ENCODE measurements at regions not wholly inside any gene's neighbourhood (a gene's known extent, or its start where the extent isn't known, plus 50 kb on each side); places are given as distances from the start of the nearest gene placed in this dataset.
"Not testable (repeated sequence)": the region's sequence is repeated elsewhere in the genome, so short reads cannot be mapped to it uniquely, and the experiment has no call there.

DNA sequence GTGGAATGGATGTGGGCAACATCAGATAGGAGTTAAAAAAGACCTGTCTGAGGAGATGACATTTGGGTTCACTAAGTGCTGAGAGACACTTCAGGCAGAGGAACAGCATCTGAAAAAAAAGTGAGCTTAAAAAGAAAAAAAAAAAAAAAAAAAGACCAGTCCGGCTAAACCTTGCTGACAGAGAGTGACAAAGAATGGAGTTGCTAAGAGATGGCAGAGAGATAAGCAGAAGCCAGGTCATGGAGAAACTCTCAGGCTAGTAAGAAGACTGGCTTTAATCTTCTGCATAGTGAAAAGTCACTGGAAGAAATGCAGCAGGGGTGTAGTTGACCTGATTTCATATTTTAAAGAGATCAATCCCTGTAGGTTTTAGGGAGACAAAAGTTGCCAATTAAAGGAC, 711.1 kb upstream of the SEMA3D start:
- no peak for DNase-seq (ENCODE audit: low read depth)
- no peak for TF ChIP-seq POLR2A (IDR thresholded peaks at IDR 0.05; ENCODE audit: extremely low read depth, insufficient read length)
- TF ChIP-seq, protein P1, sequence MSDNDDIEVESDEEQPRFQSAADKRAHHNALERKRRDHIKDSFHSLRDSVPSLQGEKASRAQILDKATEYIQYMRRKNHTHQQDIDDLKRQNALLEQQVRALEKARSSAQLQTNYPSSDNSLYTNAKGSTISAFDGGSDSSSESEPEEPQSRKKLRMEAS (IDR thresholded peaks at IDR 0.05; ENCODE audit: low read depth, low read length): no peak
- no peak for TF ChIP-seq MYC (IDR thresholded peaks at IDR 0.05; ENCODE audit: low read depth, low read length)
- TF ChIP-seq, protein P2, sequence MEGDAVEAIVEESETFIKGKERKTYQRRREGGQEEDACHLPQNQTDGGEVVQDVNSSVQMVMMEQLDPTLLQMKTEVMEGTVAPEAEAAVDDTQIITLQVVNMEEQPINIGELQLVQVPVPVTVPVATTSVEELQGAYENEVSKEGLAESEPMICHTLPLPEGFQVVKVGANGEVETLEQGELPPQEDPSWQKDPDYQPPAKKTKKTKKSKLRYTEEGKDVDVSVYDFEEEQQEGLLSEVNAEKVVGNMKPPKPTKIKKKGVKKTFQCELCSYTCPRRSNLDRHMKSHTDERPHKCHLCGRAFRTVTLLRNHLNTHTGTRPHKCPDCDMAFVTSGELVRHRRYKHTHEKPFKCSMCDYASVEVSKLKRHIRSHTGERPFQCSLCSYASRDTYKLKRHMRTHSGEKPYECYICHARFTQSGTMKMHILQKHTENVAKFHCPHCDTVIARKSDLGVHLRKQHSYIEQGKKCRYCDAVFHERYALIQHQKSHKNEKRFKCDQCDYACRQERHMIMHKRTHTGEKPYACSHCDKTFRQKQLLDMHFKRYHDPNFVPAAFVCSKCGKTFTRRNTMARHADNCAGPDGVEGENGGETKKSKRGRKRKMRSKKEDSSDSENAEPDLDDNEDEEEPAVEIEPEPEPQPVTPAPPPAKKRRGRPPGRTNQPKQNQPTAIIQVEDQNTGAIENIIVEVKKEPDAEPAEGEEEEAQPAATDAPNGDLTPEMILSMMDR (IDR thresholded peaks at IDR 0.05; ENCODE audit: low read depth, low read length): no peak
- no peak overlapping the region for H3K4me3 ChIP-seq (ENCODE audit: low read depth, low read length)

DNA sequence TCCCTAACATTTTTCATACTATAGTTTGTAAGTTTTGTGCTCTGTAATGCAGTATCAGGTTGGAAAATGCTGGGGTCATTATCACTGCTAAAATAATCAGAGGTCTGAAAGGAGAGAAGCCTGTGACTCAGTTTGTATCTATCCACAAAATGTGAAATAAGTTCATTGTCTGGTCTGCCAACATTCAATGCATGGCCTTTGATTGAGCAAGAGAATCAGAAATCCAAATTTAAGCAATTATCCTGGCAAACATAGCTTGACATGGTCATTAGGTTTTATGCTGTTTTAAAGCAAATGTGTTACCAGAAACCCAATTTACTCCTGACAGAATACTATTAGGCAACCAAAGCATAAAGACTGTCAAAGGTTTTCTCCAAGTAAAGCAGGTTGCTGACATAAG, 709.7 kb upstream of the SEMA3D start:
- H3K4me3 ChIP-seq (ENCODE audit: low read depth, low read length): no peak overlapping the region
- TF ChIP-seq, protein P1 (IDR thresholded peaks at IDR 0.05; ENCODE audit: low read depth, low read length): no peak
- no peak for DNase-seq (ENCODE audit: low read depth)

DNA sequence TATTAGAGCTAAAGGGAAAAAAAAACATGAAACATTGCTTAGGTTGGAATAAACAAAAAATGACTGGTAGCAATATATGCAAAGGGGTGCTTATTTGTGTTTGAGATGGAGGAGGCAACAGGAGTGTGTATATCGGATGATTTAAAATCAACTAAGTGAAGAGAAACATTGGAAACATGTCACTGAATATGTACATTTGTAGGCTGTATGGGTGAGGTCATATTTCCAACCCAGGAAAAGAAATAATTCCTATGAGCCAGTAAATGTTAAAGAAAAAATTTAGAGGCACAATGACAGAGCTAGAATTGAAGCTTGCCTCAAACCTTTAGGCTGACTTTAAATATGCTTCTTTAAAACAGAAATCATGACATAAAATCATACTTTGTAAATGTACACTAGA, 709.0 kb upstream of the SEMA3D start:
- DNase-seq (ENCODE audit: low read depth): no peak
- TF ChIP-seq, protein P2 (IDR thresholded peaks at IDR 0.05; ENCODE audit: low read depth, low read length): no peak
- TF ChIP-seq, protein P1 (IDR thresholded peaks at IDR 0.05; ENCODE audit: low read depth, low read length): no peak
- TF ChIP-seq MYC (IDR thresholded peaks at IDR 0.05; ENCODE audit: low read depth, low read length): no peak
- no peak for TF ChIP-seq POLR2A (IDR thresholded peaks at IDR 0.05; ENCODE audit: extremely low read depth, insufficient read length)
- H3K4me3 ChIP-seq (ENCODE audit: low read depth, low read length): no peak overlapping the region

DNA sequence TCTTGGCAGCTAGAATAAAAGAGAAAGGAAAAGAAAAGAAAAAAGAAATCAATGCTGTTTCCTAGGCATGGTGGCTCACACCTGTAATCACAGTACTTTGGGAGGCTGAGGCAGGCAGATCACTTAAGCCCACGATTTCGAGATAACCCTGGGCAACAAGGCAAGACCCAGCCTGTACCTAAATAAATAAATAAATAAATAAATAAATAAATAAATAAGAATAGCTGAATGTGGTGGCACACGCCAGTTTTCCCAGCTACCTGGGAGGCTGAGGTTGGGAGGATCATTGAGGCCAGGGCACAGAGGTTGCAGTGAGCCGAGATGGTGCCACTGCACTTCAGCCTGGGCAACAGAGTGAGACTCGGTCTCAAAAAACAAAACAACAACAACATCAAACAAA, 705.0 kb upstream of the SEMA3D start:
- DNase-seq (ENCODE audit: low read depth); H3K4me3 ChIP-seq (ENCODE audit: low read depth, low read length): not testable (repeated sequence)

DNA sequence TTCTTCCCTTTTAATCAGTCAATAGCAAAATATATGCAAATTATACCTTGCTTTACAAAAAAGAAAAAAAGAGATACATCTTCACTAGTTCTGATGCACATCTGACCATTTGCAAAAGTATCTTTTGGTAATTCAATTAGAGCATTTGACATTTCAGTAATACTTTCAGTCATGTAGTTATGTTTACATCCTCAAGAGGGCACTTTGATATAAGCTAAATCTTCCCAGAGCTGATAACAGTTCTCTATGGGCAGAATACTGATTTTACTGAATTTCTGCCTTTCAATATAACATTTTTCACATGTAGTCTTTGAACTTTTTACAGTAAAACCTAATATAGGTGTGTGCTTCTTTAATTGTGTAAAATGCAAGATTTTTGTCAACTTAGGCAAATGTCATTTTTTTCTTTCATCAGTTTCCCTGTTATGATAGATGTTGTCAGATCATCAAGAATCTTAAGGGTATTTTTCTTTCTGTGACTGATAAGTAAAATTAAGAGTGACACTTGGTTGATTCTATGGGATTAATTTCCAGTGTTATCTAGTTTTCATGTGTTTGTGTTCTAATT, 703.5 kb upstream of the SEMA3D start:
- DNase-seq (ENCODE audit: low read depth): peak; percentile 49
- TF ChIP-seq MYC (IDR thresholded peaks at IDR 0.05; ENCODE audit: low read depth, low read length): no peak
- TF ChIP-seq, protein P2 (IDR thresholded peaks at IDR 0.05; ENCODE audit: low read depth, low read length): peak; percentile 24
- no peak overlapping the region for H3K4me3 ChIP-seq (ENCODE audit: low read depth, low read length)

DNA sequence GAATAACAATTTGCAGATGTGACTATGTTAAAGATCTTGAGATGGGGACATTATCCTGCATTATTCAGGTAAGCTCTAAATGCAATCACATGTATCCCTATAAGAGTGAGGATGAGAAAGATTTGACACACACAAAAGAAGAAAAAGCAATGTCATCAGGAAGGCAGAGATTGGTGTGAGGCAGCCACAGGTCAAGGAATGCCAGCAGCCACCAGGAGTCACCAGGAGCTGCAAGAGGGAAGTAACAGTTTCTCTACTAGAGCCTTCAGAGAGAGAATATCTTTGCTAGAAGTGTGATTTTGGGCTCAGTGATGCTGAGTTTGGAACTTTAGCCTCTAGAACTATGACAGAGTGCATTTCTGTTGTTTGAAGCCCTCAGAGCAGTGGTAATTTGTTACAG, 700.3 kb upstream of the SEMA3D start:
- TF ChIP-seq, protein P1 (IDR thresholded peaks at IDR 0.05; ENCODE audit: low read depth, low read length): no peak
- TF ChIP-seq, protein P2 (IDR thresholded peaks at IDR 0.05; ENCODE audit: low read depth, low read length): no peak
- no peak for TF ChIP-seq POLR2A (IDR thresholded peaks at IDR 0.05; ENCODE audit: extremely low read depth, insufficient read length)
- no peak for TF ChIP-seq MYC (IDR thresholded peaks at IDR 0.05; ENCODE audit: low read depth, low read length)
- no peak for DNase-seq (ENCODE audit: low read depth)
- no peak overlapping the region for H3K4me3 ChIP-seq (ENCODE audit: low read depth, low read length)

DNA sequence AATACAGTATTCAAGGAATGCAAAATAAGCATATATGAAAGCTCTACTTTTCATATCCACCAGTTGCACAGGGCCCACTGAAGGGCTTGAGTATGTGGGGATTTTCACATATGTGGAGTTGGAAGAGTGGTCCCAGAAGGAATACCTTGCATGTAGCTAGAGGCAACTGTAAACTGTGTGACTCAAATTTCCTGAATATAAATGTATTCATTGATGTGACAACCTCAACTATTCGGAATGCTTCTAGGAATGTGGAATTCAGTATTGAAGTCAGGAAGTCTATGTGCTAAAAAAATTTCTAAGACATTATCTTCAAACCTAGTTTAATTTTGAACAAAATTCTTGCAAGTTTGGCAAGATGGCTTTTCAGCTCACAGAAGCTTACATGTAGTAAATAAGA, 695.5 kb upstream of the SEMA3D start:
- no peak for DNase-seq (ENCODE audit: low read depth)
- TF ChIP-seq MYC (IDR thresholded peaks at IDR 0.05; ENCODE audit: low read depth, low read length) (no peak), POLR2A (IDR thresholded peaks at IDR 0.05; ENCODE audit: extremely low read depth, insufficient read length) (no peak)
- TF ChIP-seq, protein P2 (IDR thresholded peaks at IDR 0.05; ENCODE audit: low read depth, low read length): no peak
- TF ChIP-seq, protein P1 (IDR thresholded peaks at IDR 0.05; ENCODE audit: low read depth, low read length): no peak
- H3K4me3 ChIP-seq (ENCODE audit: low read depth, low read length): no peak overlapping the region

All from NB4 (cell line).